ENCODE measurements at regions not wholly inside any gene's neighbourhood (a gene's known extent, or its start where the extent isn't known, plus 50 kb on each side); places are given as distances from the start of the nearest gene placed in this dataset.
"Not testable (repeated sequence)": the region's sequence is repeated elsewhere in the genome, so short reads cannot be mapped to it uniquely, and the experiment has no call there.

DNA sequence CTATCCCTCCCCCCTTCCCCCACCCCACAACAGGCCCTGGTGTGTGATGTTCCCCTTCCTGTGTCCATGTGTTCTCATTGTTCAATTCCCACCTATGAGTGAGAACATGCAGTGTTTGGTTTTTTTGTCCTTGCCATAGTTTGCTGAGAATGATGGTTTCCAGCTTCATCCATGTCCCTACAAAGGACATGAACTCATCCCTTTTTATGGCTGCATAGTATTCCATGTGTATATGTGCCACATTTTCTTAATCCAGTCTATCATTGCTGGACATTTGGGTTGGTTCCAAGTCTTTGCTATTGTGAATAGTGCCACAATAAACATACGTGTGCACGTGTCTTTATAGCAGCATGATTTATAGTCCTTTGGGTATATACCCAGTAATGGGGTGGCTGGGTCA is 52.3 kb upstream of the MAN1A2 start:
- not testable (repeated sequence) for ATAC-seq

GRCh38 chr1:117313555-117313954 is 53.7 kb upstream of the MAN1A2 start:
- ATAC-seq, result no peak

- peak; percentile 50 for ATAC-seq
These were observed 54.7 kb upstream of the MAN1A2 start for GRCh38 chr1:117312453-117313138.

GRCh38 chr1:117308311-117308916 is 58.8 kb upstream of the MAN1A2 start:
- no peak for ATAC-seq

DNA sequence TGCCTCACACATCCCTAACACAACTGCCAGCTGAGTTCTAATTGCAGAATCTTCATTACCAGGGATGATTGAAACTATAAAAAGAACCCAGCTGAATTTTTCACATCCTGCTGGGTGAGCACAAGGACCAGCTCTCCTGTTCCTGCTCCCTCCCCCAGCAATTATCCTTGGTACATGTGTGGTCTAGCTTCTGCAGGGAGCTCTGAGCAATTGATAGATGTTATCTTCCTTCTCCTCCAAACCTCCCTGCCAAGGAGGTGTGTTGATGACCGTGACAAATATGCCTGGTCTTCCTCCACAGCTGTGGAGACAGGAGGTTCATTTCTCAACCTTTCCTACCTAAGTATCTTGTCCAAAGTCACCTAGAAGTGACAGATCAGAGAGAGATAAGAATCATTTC is 65.3 kb upstream of the MAN1A2 start:
- no peak for ATAC-seq

GRCh38 chr1:117300183-117300582 is 67.1 kb upstream of the MAN1A2 start:
- ATAC-seq, result not testable (repeated sequence)

- no peak for ATAC-seq
These were observed 72.2 kb upstream of the MAN1A2 start for GRCh38 chr1:117295001-117295400.

- no peak for ATAC-seq
These were observed 76.4 kb upstream of the MAN1A2 start for GRCh38 chr1:117290890-117291289.

DNA sequence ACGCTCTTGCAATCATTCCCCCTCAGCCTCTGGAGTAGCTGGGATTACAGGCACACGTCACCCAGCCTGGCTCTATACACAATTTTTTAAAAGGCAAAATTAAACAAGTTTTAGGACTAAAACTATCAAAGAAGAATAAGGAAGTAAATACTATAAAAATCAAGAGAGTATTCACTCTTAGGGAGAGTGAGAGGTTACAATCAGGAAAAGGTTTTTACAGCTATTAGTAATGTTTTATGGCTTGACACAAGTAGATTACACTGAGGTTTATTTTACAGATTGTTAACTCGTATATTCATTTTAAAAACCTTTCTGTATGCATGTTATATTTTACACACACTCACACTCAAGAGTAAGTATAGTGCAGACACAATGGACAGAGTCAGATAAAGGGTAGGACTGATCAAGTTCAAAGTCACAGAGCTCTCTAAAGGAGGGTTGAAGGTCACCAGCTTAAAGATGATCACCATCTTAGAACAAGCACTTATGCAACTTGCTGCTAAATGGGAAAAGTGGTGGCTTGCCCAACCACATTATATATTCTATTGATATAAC is 77.9 kb upstream of the MAN1A2 start:
- ATAC-seq, result no peak

GRCh38 chr1:117286562-117286961 is 75.8 kb upstream of the VTCN1 start:
- ATAC-seq, result no peak

- no peak for ATAC-seq
These were observed 75.4 kb upstream of the VTCN1 start for GRCh38 chr1:117286145-117286544.

DNA sequence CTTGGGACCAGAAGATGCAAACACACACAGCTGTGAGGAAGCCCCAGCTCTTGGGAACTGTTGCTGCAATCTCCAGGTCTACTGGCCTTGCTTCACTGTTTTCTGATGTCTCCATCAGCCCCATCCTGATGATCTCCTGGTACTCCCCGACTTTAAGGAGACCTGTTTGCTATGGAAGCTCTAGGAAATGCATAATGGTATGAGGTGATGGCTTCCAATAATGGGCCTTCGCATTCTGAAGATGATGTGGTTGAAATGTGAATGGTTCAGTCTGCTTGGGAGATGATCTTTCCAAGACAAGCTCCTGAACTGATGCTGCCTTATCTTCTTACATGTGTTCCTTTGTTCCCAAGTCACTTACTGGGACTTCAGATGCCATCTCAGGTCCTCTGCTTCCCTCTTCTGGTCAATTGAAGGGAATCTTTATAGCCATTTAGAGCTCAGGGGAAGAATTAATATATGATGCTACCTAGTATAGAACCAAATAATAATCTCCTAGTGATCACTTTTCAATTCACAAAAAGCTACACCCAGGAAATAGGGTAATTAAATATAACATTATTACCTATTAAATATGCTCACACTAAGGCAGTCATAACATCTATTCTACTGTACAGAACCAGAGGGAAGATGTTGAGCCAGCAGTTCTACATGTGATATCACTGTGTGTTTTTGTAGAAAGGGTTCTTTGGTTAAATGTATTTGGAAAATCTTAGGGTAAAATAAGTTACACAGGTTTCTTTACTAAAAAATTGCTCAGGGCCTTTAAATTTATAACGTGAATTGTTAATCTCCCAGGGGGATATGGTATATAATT is 73.9 kb upstream of the VTCN1 start:
- peak; percentile 65 for ATAC-seq

DNA sequence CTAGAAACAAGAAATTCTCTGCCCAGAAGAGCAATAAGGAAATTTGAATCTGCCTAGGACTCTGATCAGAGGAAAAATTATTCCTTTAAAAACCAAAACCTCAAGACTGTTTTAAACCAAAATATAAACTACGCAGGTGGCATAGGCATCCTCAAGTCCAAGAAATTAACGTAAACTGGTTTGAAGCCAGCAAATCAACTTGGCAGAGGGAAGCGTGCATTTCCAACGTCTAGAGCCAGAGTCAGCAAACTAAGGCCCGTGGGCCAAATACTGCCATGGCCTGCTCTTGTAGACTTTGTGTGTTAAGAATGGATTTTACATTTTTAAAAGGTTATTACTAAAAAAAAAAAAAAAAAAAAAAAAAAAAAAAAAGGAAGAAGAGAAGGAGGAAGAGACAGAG is 67.8 kb upstream of the VTCN1 start:
- ATAC-seq, result no peak

DNA sequence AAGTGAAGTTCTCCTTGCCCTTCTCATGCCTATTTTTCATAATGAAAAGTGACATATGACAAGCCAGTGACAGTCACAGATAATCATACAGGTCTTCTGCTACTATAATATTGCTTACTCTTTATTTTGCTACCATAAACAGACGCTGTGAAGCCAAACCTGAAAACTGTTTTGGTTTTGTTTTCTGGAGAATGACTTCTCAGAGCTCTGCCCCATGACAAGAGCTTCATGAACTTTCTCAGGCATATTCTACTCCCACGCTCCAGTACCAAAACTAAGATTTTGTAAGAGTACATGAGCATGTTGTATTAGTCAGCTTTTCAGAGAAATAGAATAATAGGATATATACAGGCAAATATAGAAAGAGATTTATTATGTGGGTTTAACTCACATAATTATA is 64.3 kb upstream of the VTCN1 start:
- no peak for ATAC-seq

- ATAC-seq, result peak; percentile 26
These were observed 61.2 kb upstream of the VTCN1 start for GRCh38 chr1:117271959-117272358.

- ATAC-seq, result no peak
These were observed 60.4 kb upstream of the VTCN1 start for GRCh38 chr1:117271129-117271528.

GRCh38 chr1:117270679-117271078 is 60.0 kb upstream of the VTCN1 start:
- no peak for ATAC-seq

- ATAC-seq, result no peak
These were observed 58.1 kb upstream of the VTCN1 start for GRCh38 chr1:117268535-117269455.

GRCh38 chr1:117267232-117267774 is 56.6 kb upstream of the VTCN1 start:
- peak; percentile 29 for ATAC-seq

GRCh38 chr1:117262976-117263375 is 52.2 kb upstream of the VTCN1 start:
- ATAC-seq, result no peak

DNA sequence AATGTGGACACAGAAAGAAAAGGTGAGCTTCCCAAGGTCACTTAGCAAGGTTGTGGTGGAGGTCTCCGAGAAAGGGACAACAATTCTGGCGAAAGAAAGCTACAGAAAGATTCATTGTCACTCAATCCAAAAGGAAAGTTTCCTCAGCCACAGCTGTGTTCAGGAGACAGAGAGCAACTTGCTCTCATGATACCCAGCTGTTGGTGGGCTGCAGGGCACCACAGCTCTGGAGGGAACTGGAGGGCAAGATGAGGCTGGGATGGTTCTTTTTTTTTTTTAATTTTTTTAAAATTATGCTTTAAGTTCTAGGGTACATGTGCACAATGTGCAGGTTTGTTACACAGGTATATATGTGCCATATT is 50.7 kb upstream of the VTCN1 start:
- no peak for ATAC-seq

DNA sequence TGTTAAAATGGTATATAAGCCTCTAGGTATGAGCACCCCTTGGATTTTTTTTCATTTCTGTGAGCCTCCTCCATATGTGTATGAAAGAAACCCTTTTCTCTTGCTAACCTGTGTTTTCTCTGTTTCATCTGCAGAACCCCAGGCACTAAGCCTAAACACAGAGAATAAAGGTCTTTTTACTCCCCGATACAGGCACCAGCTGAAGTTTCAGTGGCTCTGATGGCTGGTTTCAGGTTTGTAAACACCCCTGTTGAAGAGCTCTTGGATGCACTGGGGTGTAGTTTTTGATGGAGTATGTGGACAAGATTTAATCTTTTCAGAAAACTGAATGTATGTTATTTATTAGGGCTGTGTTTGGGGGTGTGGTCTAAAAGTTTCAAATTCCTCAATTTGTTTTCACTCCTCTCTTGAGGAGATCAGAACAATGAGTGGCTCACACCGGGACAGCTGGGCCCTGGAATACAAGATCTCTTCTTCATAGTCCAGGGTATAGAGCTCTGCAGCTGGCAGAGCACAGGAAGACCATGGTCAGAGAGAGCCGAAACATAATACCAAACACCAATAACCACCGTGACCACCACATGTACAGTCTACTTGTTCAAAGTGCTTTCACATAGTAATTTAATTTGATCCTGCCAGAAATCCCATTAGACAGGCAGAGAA is 50.2 kb upstream of the VTCN1 start:
- no peak for ATAC-seq
